HG02884 (cell line): ENCODE measurements at regions not wholly inside any gene's neighbourhood (a gene's known extent, or its start where the extent isn't known, plus 50 kb on each side); places are given as distances from the start of the nearest gene placed in this dataset.

ENCODE experiments used
- ATAC-seq: cut with Tn5 transposase; IDR thresholded peaks from one replicate; pipeline ENCODE4 v1.9.1; 2021; ENCODE audit warnings: mild to moderate bottlenecking, moderate library complexity; ENCODE audit not compliant: unreplicated experiment

GRCh38 chr6:139439349-139439748 is 64.9 kb upstream of the CITED2 start:
- no peak for ATAC-seq

- no peak for ATAC-seq
Measured at GRCh38 chr6:139438775-139439174, 64.3 kb upstream of the CITED2 start.

GRCh38 chr6:139436957-139437348 is 62.5 kb upstream of the CITED2 start:
- no peak for ATAC-seq

- no peak for ATAC-seq
Measured at GRCh38 chr6:139436200-139436956, 61.9 kb upstream of the CITED2 start.

GRCh38 chr6:139433631-139434419 is 59.4 kb upstream of the CITED2 start:
- ATAC-seq = no peak

- ATAC-seq = no peak
Measured at GRCh38 chr6:139431602-139431956, 57.1 kb upstream of the CITED2 start.

- no peak for ATAC-seq
Measured at GRCh38 chr6:139430899-139431601, 56.6 kb upstream of the CITED2 start.

- ATAC-seq = no peak
Measured at GRCh38 chr6:139429580-139430145, 55.2 kb upstream of the CITED2 start.

- no peak for ATAC-seq
Measured at GRCh38 chr6:139427199-139427598, 52.8 kb upstream of the CITED2 start.

- no peak for ATAC-seq
Measured at GRCh38 chr6:139426795-139427194, 52.3 kb upstream of the CITED2 start.

GRCh38 chr6:139425780-139426179 is 51.3 kb upstream of the CITED2 start:
- no peak for ATAC-seq

- ATAC-seq = no peak
Measured at GRCh38 chr6:139423971-139424667, 49.7 kb upstream of the CITED2 start.
